ENCODE measurements at regions not wholly inside any gene's neighbourhood (a gene's known extent, or its start where the extent isn't known, plus 50 kb on each side); places are given as distances from the start of the nearest gene placed in this dataset.
"Not testable (repeated sequence)": the region's sequence is repeated elsewhere in the genome, so short reads cannot be mapped to it uniquely, and the experiment has no call there.

- no peak for DNase-seq
These were observed 94.6 kb upstream of the IGFBPL1 start for GRCh38 chr9:38518826-38519225.

GRCh38 chr9:38516273-38516672 lies 92.0 kb upstream of the IGFBPL1 start:
- peak; percentile 52 for DNase-seq

- peak; percentile 70 for DNase-seq
These were observed 90.8 kb upstream of the IGFBPL1 start for GRCh38 chr9:38515055-38515454.

- DNase-seq = not testable (repeated sequence)
These were observed 86.1 kb upstream of the IGFBPL1 start for GRCh38 chr9:38510340-38510739.

- DNase-seq = no peak
These were observed 83.3 kb upstream of the IGFBPL1 start for GRCh38 chr9:38507587-38507986.

GRCh38 chr9:38500171-38500570 lies 75.9 kb upstream of the IGFBPL1 start:
- DNase-seq = not testable (repeated sequence)

- not testable (repeated sequence) for DNase-seq
These were observed 74.3 kb upstream of the IGFBPL1 start for GRCh38 chr9:38498551-38498950.

- DNase-seq = no peak
These were observed 64.8 kb upstream of the IGFBPL1 start for GRCh38 chr9:38489057-38489456.

- DNase-seq = no peak
These were observed 64.0 kb upstream of the IGFBPL1 start for GRCh38 chr9:38488156-38488698.

- not testable (repeated sequence) for DNase-seq
These were observed 63.3 kb upstream of the IGFBPL1 start for GRCh38 chr9:38487418-38488155.

GRCh38 chr9:38486837-38487236 lies 62.6 kb upstream of the IGFBPL1 start:
- DNase-seq = no peak

- DNase-seq = no peak
These were observed 61.9 kb upstream of the IGFBPL1 start for GRCh38 chr9:38486056-38486615.

- DNase-seq = not testable (repeated sequence)
These were observed 59.9 kb upstream of the IGFBPL1 start for GRCh38 chr9:38484076-38484665.

GRCh38 chr9:38482918-38483592 lies 58.8 kb upstream of the IGFBPL1 start:
- no peak for DNase-seq

GRCh38 chr9:38478211-38478610 lies 54.0 kb upstream of the IGFBPL1 start:
- no peak for DNase-seq

GRCh38 chr9:38474476-38474875 lies 50.2 kb upstream of the IGFBPL1 start:
- not testable (repeated sequence) for DNase-seq
